H1 (cell line): ENCODE measurements at regions not wholly inside any gene's neighbourhood (a gene's known extent, or its start where the extent isn't known, plus 50 kb on each side); places are given as distances from the start of the nearest gene placed in this dataset.

ENCODE experiments used
- CTCF ChIA-PET: fragments of 300-600 bp; sonication (Branson Sonifier 250); formaldehyde crosslinking; loops from one replicate; lab custom pipeline; 2021; ENCODE audit not compliant: partially characterized antibody; lab: Charles Lee
- POLR2A ChIA-PET: fragments of 300-600 bp; sonication (Branson Sonifier 250); formaldehyde crosslinking; loops from one replicate; lab custom pipeline; 2021; ENCODE audit warnings: inconsistent platforms; ENCODE audit not compliant: partially characterized antibody; lab: Charles Lee
- DNase-seq, 2 experiments: peaks; one replicate each; pipeline versions ENCODE4 v3.0.0 to v3.0.0-alpha.2; 2010 to 2022; ENCODE audit warnings: low spot score in 2 of 2, low read depth in 1 of 2, mixed read lengths in 1 of 2
- FAIRE-seq: peaks from 2 replicates; lab custom pipeline; 2011; peaks lifted over from hg19 to GRCh38; lab: Jason Lieb, UNC
- H2AFZ ChIP-seq: 2 replicates; pipeline ENCODE4 v1.8.1; 2012; ENCODE audit warnings: low read length, inconsistent platforms
- H2AK5ac ChIP-seq: 2 replicates; pipeline ENCODE4 v1.6.1; 2013; ENCODE audit warnings: low read depth, low read length
- H2BK120ac ChIP-seq: replicated peaks from 2 replicates; pipeline ENCODE3; 2013; ENCODE audit warnings: low read depth, low read length, inconsistent platforms
- H2BK12ac ChIP-seq: 2 replicates; pipeline ENCODE4 v1.6.1; 2013; ENCODE audit warnings: low read depth, low read length
- H2BK15ac ChIP-seq: 2 replicates; pipeline ENCODE4 v1.6.1; 2013; ENCODE audit warnings: low read length
- H2BK20ac ChIP-seq: 2 replicates; pipeline ENCODE4 v1.6.1; 2013; ENCODE audit warnings: low read length
- H2BK5ac ChIP-seq: 2 replicates; pipeline ENCODE4 v1.6.1; 2013; ENCODE audit warnings: low read depth, low read length
- H3K14ac ChIP-seq: 2 replicates; pipeline ENCODE4 v1.6.1; 2013; ENCODE audit warnings: inconsistent platforms; ENCODE audit not compliant: insufficient read length
- H3K18ac ChIP-seq: 2 replicates; pipeline ENCODE4 v1.6.1; 2013; ENCODE audit warnings: low read length; ENCODE audit errors: extremely low read depth
- H3K23ac ChIP-seq: 2 replicates; pipeline ENCODE4 v1.6.1; 2013; ENCODE audit warnings: inconsistent platforms; ENCODE audit not compliant: insufficient read length
- H3K23me2 ChIP-seq: 2 replicates; pipeline ENCODE4 v1.6.1; 2013; ENCODE audit warnings: low read depth, low read length
- H3K27ac ChIP-seq: 2 replicates; pipeline ENCODE4 v1.6.1; 2011; ENCODE audit warnings: low read depth, low read length, inconsistent platforms
- H3K27me3 ChIP-seq, 4 experiments: replicated peaks in 1 of 4; 1 replicate in 1 of 4; 2 replicates in 3 of 4; pipeline versions ENCODE4 v1.6.1 to v1.8.1; 2011 to 2013; ENCODE audit warnings: low read length in 3 of 4, mild to moderate bottlenecking in 3 of 4, inconsistent platforms in 2 of 4, mixed read lengths in 2 of 4, moderate library complexity in 1 of 4; ENCODE audit not compliant: control insufficient read depth in 3 of 4, insufficient read depth in 3 of 4; ENCODE audit errors: extremely low read depth in 1 of 4
- H3K36me3 ChIP-seq, 4 experiments: 2 replicates each; pipeline versions ENCODE4 v1.6.1 to v1.8.1; 2011 to 2013; ENCODE audit warnings: mild to moderate bottlenecking in 4 of 4, low read length in 3 of 4, moderate library complexity in 2 of 4, control low read depth in 1 of 4, inconsistent platforms in 1 of 4; ENCODE audit not compliant: insufficient read depth in 4 of 4, control insufficient read depth in 2 of 4
- H3K4ac ChIP-seq: replicated peaks from 2 replicates; pipeline ENCODE3; 2013; ENCODE audit warnings: low read length, low read depth, mixed read lengths, inconsistent platforms; ENCODE audit not compliant: insufficient read length
- H3K4me1 ChIP-seq, 4 experiments: replicated peaks in 1 of 4; 1 replicate in 1 of 4; 2 replicates in 3 of 4; pipeline versions ENCODE4 v1.6.1 to v1.8.1; 2011 to 2013; ENCODE audit warnings: low read length in 3 of 4, inconsistent platforms in 2 of 4, mixed read lengths in 1 of 4; ENCODE audit not compliant: insufficient read depth in 4 of 4, control insufficient read depth in 3 of 4
- H3K4me2 ChIP-seq, 2 experiments: 2 replicates each; pipeline versions ENCODE4 v1.6.1 to v1.8.1; 2011 to 2013; ENCODE audit warnings: low read depth in 2 of 2, low read length in 2 of 2, control low read depth in 1 of 2, inconsistent platforms in 1 of 2, mild to moderate bottlenecking in 1 of 2; ENCODE audit not compliant: insufficient read depth in 1 of 2
- H3K4me3 ChIP-seq, 4 experiments: fragments of 200-600, 300-600 bp in 1 of 4; sonication (generic), shearing (Covaris generic), sonication (Bioruptor Twin) in 1 of 4; 2 replicates each; pipeline versions ENCODE4 v1.5.1 to v1.8.1; 2011 to 2016; ENCODE audit warnings: low read length in 4 of 4, low read depth in 3 of 4, control low read depth in 2 of 4, inconsistent platforms in 2 of 4, mild to moderate bottlenecking in 2 of 4, mixed read lengths in 1 of 4, moderate library complexity in 1 of 4; ENCODE audit not compliant: insufficient read depth in 2 of 4; ENCODE audit errors: extremely low read depth in 1 of 4
- H3K56ac ChIP-seq: replicated peaks from 2 replicates; pipeline ENCODE3; 2013; ENCODE audit warnings: low read depth, mild to moderate bottlenecking, mixed read lengths, low read length, inconsistent platforms; ENCODE audit not compliant: insufficient read length
- H3K79me1 ChIP-seq: 2 replicates; pipeline ENCODE4 v1.6.1; 2013; ENCODE audit warnings: low read depth, low read length, control low read depth
- H3K79me2 ChIP-seq, 2 experiments: 2 replicates each; pipeline versions ENCODE4 v1.6.1 to v1.8.1; 2012 to 2013; ENCODE audit warnings: low read length in 2 of 2, mild to moderate bottlenecking in 2 of 2, inconsistent platforms in 1 of 2; ENCODE audit not compliant: insufficient read depth in 2 of 2, control insufficient read depth in 1 of 2
- H3K9ac ChIP-seq, 4 experiments: replicated peaks in 1 of 4; 1 replicate in 1 of 4; 2 replicates in 3 of 4; pipeline versions ENCODE4 v1.6.1 to v1.8.1; 2011 to 2013; ENCODE audit warnings: low read depth in 3 of 4, low read length in 3 of 4, control low read depth in 2 of 4, mild to moderate bottlenecking in 2 of 4, moderate library complexity in 2 of 4, inconsistent platforms in 1 of 4; ENCODE audit errors: extremely low read depth in 1 of 4
- H3K9me3 ChIP-seq, 2 experiments: 2 replicates each; pipeline versions ENCODE4 v1.6.1 to v1.8.1; 2012 to 2013; ENCODE audit warnings: mild to moderate bottlenecking in 2 of 2, moderate library complexity in 2 of 2, control low read depth in 1 of 2, inconsistent platforms in 1 of 2, low read depth in 1 of 2, low read length in 1 of 2, mixed read lengths in 1 of 2; ENCODE audit not compliant: insufficient read depth in 2 of 2
- H4K20me1 ChIP-seq, 2 experiments: replicated peaks in 1 of 2; 2 replicates each; pipeline versions ENCODE3 to v1.8.1; 2011 to 2013; ENCODE audit warnings: inconsistent platforms in 2 of 2, low read length in 2 of 2, mild to moderate bottlenecking in 1 of 2; ENCODE audit not compliant: insufficient read depth in 2 of 2, control insufficient read depth in 1 of 2
- H4K5ac ChIP-seq: 2 replicates; pipeline ENCODE4 v1.6.1; 2013; ENCODE audit warnings: low read length, low read depth, mixed read lengths, inconsistent platforms; ENCODE audit not compliant: insufficient read length
- H4K8ac ChIP-seq: 2 replicates; pipeline ENCODE4 v1.8.0; 2013; ENCODE audit warnings: mild to moderate bottlenecking, moderate library complexity, low read length, inconsistent platforms; ENCODE audit not compliant: insufficient read depth; ENCODE audit errors: extremely low read depth
- H4K91ac ChIP-seq: replicated peaks from 2 replicates; pipeline ENCODE3; 2013; ENCODE audit warnings: low read length, mixed read lengths, inconsistent platforms; ENCODE audit not compliant: insufficient read length
- ASH2L ChIP-seq: fragments of 200-600, 300-600 bp; sonication (generic); IDR thresholded peaks from one replicate; pipeline ENCODE4 v1.7.1; 2017; ENCODE audit warnings: low read length
- CTBP2 ChIP-seq: IDR thresholded peaks from 2 replicates; pipeline ENCODE4 v1.7.0; 2011; ENCODE audit warnings: borderline replicate concordance, mild to moderate bottlenecking, moderate library complexity, mixed read lengths, low read length; ENCODE audit not compliant: insufficient read depth, insufficient read length
- HDAC2 ChIP-seq, 2 experiments: fragments of 300-600 bp in 1 of 2; sonication (generic) in 1 of 2; IDR thresholded peaks; 2 replicates each; pipeline ENCODE4 v1.6.1; 2011 to 2012; ENCODE audit warnings: low read depth in 2 of 2, low read length in 2 of 2, mild to moderate bottlenecking in 2 of 2, moderate library complexity in 2 of 2, borderline replicate concordance in 1 of 2, inconsistent platforms in 1 of 2
- HDAC6 ChIP-seq: IDR thresholded peaks from one replicate; pipeline ENCODE4 v1.7.1; 2012; ENCODE audit warnings: low read depth, mild to moderate bottlenecking, inconsistent platforms, low read length, moderate library complexity
- POLR2AphosphoS5 ChIP-seq: IDR thresholded peaks from 2 replicates; pipeline ENCODE4 v1.6.1; 2011; ENCODE audit warnings: low read depth, low read length
- TAF1 ChIP-seq: IDR thresholded peaks from 2 replicates; pipeline ENCODE4 v1.6.1; 2011; ENCODE audit warnings: mild to moderate bottlenecking, low read depth, low read length
- TBP ChIP-seq: IDR thresholded peaks from 2 replicates; pipeline ENCODE4 v1.6.1; 2011; ENCODE audit warnings: low read depth, low read length, improper control_type of control experiment
- TCF12 ChIP-seq: IDR thresholded peaks from 2 replicates; pipeline ENCODE4 v1.6.1; 2011; ENCODE audit warnings: low read depth, mild to moderate bottlenecking, low read length
- ZNF274 ChIP-seq: IDR thresholded peaks from 2 replicates; pipeline ENCODE4 v1.7.0; 2012; ENCODE audit warnings: low read length, borderline replicate concordance; ENCODE audit errors: extremely low read depth
- WGBS, 2 experiments: shearing (Covaris generic) in 1 of 2; methylation state at CpG; one replicate each; pipeline versions ENCODE4 v1.1.6 to v1.1.7; 2013 to 2015; ENCODE audit warnings: low lambda C conversion rate in 2 of 2, mixed read lengths in 2 of 2, inconsistent platforms in 1 of 2, low coverage in 1 of 2, missing lambda C conversion rate in 1 of 2; ENCODE audit not compliant: insufficient replicate concordance in 2 of 2, insufficient coverage in 1 of 2, insufficient read length in 1 of 2; ENCODE audit errors: extremely low coverage in 1 of 2, missing lambda C conversion rate in 1 of 2; 5-methylcytosine and 5-hydroxymethylcytosine counted together

- Histone ChIP-seq H2BK12ac (no peak overlapping the region), H3K9me3 (no peaks in the 10 kb centered on the region), H3K4me2 (peak overlapping the region; percentile 8 to 50; a peak in 1 of 4 replicates), H2BK20ac (no peak overlapping the region), H3K23ac (no peak overlapping the region), H2BK5ac (no peak overlapping the region), H3K9ac (no peak overlapping the region), H3K36me3 (no peaks in the 10 kb centered on the region), H3K18ac (no peak overlapping the region), H3K4me3 (no peak overlapping the region), H3K14ac (no peak overlapping the region), H4K8ac (no peak overlapping the region), H3K23me2 (peaks cover 2% of the 10 kb centered on the region; the same call in 1 of the 2 replicates), H4K91ac (no peak overlapping the region), H3K4ac (no peak overlapping the region), H3K27me3 (no peaks in the 10 kb centered on the region; a peak in 1 of 7 replicates), H2AK5ac (no peak overlapping the region), H3K79me2 (no peaks in the 10 kb centered on the region), H2AFZ (no peak overlapping the region), H3K27ac (no peak overlapping the region), H3K56ac (no peak overlapping the region), H4K20me1 (no peaks in the 10 kb centered on the region), H2BK15ac (no peak overlapping the region), H3K79me1 (no peaks in the 10 kb centered on the region), H4K5ac (no peak overlapping the region), H2BK120ac (no peak overlapping the region), H3K4me1 (peaks cover 0 to 7% (median 4%) of the 10 kb centered on the region in 4 experiments; a peak in 4 of 7 replicates)
- 46% methylated on average over 2 of the region's 2 CpGs; no CpG with 5 or more reads in 1 of the 2 experiments for WGBS, 2 experiments
- FAIRE-seq (no peak), DNase-seq (no peak)
- POLR2A ChIA-PET: no interaction called here
- TF ChIP-seq TAF1 (no peak), TBP (no peak), TCF12 (no peak), ZNF274 (no peak), POLR2AphosphoS5 (no peak), ASH2L (no peak), CTBP2 (no peak), HDAC2 (IDR thresholded peaks at IDR 0.05; ENCODE audit: borderline replicate concordance in 1 of 2, low read depth in 2 of 2, low read length in 2 of 2) (no peak), HDAC6 (no peak)
- CTCF ChIA-PET: no interaction called here
Measured at GRCh38 chr5:67416986-67417385, 220.4 kb upstream of the CD180 start.
